ENCODE measurements at regions not wholly inside any gene's neighbourhood (a gene's known extent, or its start where the extent isn't known, plus 50 kb on each side); places are given as distances from the start of the nearest gene placed in this dataset.

- no peak for TF ChIP-seq ZFX (IDR thresholded peaks at IDR 0.05)
- TF ChIP-seq, protein P1, sequence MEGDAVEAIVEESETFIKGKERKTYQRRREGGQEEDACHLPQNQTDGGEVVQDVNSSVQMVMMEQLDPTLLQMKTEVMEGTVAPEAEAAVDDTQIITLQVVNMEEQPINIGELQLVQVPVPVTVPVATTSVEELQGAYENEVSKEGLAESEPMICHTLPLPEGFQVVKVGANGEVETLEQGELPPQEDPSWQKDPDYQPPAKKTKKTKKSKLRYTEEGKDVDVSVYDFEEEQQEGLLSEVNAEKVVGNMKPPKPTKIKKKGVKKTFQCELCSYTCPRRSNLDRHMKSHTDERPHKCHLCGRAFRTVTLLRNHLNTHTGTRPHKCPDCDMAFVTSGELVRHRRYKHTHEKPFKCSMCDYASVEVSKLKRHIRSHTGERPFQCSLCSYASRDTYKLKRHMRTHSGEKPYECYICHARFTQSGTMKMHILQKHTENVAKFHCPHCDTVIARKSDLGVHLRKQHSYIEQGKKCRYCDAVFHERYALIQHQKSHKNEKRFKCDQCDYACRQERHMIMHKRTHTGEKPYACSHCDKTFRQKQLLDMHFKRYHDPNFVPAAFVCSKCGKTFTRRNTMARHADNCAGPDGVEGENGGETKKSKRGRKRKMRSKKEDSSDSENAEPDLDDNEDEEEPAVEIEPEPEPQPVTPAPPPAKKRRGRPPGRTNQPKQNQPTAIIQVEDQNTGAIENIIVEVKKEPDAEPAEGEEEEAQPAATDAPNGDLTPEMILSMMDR (conservative IDR thresholded peaks at IDR 0.05), result no peak
- H3K27ac ChIP-seq, result no peak overlapping the region
Observed at GRCh38 chr9:3756071-3756470, 230.3 kb upstream of the RFX3 start.

- TF ChIP-seq ZFX (IDR thresholded peaks at IDR 0.05), result no peak
- TF ChIP-seq, protein P1 (conservative IDR thresholded peaks at IDR 0.05), result no peak
- no peak overlapping the region for H3K27ac ChIP-seq
Observed at GRCh38 chr9:3751125-3751758, 225.4 kb upstream of the RFX3 start.

DNA sequence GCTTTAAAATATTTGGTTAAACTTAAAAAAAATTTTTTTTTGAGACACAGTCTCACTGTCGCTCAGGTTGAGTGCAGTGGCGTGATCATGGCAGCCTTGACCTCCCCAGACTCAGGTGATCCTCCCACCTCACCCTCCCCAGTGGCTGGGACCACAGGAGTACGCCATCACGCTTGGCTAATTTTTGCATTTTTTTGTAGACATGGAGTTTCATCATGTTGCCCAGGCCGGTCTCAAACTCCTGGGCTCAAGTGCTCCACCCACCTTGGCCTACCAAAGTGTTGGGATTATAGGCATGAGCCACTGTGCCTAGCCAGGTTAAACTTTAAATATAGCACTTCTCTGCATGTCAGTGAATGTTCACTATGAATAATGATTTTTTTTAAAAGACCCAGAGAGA, 224.5 kb upstream of the RFX3 start:
- TF ChIP-seq, protein P1 (conservative IDR thresholded peaks at IDR 0.05), result no peak
- TF ChIP-seq ZFX (IDR thresholded peaks at IDR 0.05), result no peak
- no peak overlapping the region for H3K27ac ChIP-seq

GRCh38 chr9:3746296-3747275, 220.8 kb upstream of the RFX3 start:
- no peak for TF ChIP-seq ZFX (IDR thresholded peaks at IDR 0.05)
- TF ChIP-seq, protein P1 (conservative IDR thresholded peaks at IDR 0.05), result no peak
- no peak overlapping the region for H3K27ac ChIP-seq

DNA sequence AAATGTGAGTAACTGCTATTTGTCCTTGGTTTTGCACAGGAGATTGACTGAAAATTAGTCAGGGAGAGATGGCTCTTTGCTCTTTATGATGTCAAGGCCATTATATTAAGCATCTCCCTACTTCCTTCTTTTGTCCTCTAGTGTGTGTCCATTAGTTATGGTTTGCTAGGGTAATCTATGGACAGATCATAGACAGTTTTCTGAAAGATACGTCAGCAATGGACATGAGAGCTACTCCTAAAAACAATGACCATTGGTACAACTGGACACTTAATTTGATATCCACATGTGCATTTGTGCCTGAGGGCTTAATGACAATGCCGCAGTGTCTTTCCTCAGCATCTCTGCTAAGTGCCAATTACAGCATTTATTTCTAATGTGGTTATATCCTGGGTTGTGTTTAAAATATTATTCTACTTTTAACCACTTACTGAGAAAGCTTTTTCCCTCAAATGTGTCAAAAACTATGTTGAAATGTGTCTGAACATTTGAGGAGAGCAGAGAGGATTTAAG, 218.2 kb upstream of the RFX3 start:
- no peak overlapping the region for H3K27ac ChIP-seq
- TF ChIP-seq, protein P1 (conservative IDR thresholded peaks at IDR 0.05), result no peak
- TF ChIP-seq ZFX (IDR thresholded peaks at IDR 0.05), result no peak

DNA sequence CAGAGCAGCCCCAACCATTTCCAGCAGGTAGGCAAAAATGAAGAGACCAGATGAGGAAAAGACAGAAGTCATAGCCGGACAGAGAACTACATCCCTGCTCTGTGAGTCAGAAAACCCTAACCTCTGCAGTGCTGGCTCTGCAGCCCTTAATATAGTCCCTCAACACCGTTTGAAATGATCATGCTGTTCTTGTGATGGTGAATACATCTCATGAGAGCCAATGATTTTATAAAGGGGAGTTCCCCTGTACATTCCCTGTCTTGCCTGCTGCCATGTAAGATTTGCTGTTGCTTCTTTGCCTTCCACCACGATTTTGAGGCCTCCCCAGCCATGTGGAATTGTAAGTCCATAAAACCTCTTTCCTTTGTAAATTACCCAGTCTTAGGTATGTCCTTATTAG, 216.8 kb upstream of the RFX3 start:
- no peak overlapping the region for H3K27ac ChIP-seq
- no peak for TF ChIP-seq ZFX (IDR thresholded peaks at IDR 0.05)
- TF ChIP-seq, protein P1 (conservative IDR thresholded peaks at IDR 0.05), result no peak

DNA sequence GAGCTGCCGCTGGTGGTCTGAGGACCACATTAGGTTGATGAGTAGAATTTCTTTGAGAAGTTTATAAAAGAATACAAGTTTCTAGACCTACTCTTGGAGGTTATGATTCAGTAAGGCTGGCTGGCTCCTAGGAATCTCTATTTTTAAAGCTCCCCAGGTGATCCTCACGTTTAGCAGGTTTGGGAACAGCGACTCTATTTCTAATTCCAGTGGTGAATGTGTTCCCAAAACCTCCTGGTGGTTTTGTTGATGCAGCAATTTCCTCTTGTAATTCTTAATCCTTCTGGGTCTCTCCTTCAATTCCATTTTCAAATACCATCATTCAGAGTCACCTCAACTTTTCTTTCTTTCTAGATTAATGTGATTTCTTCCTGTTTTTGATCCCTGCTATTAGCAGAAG, 215.9 kb upstream of the RFX3 start:
- H3K27ac ChIP-seq, result no peak overlapping the region
- TF ChIP-seq ZFX (IDR thresholded peaks at IDR 0.05), result no peak
- TF ChIP-seq, protein P1 (conservative IDR thresholded peaks at IDR 0.05), result no peak
